Mesenteric fat pad (tissue), 1 donor: ENCODE measurements at regions not wholly inside any gene's neighbourhood (a gene's known extent, or its start where the extent isn't known, plus 50 kb on each side); places are given as distances from the start of the nearest gene placed in this dataset.
"Not testable (repeated sequence)": the region's sequence is repeated elsewhere in the genome, so short reads cannot be mapped to it uniquely, and the experiment has no call there.

Experiments
- DNase-seq: peaks from one replicate; pipeline ENCODE4 v3.0.0-alpha.2; 2020; ENCODE audit warnings: low spot score
- donor health status: DM: yes; HTN: yes; CAD: no.

DNA sequence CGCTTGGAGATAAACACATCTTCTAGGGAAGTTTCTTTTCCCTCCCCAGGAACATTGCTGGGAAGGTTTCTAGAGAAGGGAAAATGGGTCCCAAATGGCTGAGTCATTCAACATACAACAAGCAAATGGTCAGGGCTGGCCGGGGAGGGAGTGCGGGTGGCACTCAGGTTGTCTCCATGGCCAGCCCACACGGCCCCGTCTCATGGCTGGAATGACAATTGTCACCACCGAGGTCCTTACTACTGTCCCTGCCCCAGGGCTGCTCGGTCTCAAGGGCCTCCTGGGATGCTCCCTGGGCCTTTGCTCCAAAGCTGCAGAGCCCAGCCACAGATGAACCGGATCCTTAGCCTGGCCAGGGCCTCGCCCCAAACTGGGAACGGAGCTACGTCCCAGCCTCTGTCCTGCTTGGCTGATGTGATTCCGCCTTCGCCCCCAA, 121.9 kb downstream of the FGF18 start:
- DNase-seq: no peak

DNA sequence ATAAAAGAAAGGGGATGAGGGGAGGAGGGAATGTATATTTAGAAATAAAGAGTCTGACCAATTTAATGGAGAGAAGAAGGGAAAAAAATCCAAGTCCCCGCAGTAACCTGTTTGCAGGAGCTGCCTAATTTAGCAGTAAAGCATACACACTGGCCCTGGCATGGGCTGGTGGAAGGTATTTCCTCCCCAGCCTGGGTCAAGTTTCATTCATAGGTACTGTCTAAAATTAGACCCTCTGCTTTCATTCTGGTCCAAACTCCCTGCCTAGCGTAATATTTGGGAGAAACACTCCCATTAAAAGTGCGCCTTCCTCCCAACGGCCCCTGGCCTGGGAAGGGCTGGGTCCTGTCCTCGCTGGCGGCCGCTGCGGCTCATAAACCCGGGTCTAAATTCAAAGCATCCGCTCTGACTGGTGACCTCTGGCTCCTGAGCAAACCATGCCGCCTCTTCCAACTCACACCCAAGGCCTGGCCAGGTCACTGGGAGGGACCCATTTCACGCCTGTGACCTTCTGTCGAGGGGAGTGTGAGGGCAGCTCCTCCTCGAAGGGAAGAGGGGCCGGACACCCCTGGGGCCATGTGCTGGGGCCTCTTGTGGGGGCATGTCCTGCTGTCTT, 123.2 kb downstream of the FGF18 start:
- DNase-seq: no peak

DNA sequence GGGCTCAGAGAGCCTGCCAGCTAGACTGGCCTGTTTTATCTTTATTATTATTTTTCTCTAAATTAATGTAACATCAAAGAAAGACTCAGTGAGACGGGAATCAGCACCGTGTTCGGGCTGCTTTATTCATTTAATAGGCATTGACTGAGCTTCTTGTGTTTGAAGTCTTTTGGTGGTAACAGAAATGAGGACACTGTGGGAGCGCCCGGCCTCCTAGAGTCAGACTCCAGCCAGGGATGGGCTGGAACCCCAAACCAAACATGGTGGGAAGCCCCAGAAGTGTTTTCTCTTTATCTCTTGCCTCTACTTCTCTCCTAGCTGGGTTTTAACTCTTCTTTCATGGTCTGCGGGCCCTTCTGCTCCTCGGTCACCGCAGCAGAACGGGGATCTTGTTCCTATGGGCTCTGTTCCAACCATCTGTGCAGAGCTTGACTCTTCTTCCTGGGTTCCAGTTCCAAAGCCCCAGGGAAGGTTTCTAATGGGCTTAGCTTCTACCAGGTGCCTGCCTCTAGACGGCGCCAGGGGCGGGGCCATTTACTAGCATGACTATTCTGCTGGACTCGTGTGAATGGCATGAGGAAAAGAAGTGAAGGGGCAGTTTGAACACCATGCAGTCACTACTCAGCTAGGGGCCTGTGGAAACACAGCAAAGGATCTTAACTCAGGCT, 123.8 kb downstream of the FGF18 start:
- DNase-seq: no peak

DNA sequence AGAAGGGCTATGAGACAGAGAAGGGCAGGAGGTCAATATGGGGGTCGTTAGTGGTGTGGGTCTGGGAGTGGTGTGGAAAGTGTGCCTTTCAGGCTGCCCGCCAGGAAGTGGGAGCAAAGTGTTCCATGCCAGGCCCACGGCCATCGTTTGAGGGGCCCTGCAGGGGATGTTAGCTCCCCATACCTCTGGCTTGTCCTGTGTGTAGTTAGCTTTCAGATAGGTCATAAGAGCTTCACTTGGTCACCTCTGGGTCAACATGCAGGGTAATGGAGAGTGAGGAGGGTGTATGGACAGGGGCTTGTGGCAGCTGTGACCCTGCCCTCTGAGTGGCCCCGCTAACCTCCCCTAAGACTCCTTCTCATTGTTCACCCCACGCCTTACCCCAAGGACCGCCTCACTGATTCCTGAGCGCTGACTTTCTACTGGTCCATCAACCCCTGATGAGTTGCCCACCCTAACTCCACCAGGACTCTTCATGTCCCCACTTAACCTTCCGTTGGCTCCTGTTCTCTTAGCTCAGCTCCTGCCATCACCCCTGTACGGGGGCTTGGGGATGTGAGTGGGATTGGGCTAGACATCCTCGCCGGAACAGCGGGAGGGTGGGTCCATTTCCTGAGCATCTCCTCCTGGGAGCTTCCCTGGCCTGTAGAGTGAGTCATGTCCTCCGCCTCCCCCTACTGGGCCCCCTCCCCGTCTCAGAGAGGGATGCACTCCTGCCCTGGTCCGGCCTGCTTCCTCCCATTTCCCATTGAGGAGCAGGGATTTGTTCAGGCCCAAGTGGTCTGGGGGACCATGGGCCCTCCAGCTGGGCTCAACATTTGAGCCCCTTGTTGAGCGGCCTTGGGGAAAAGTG, 125.7 kb downstream of the FGF18 start:
- no peak for DNase-seq

DNA sequence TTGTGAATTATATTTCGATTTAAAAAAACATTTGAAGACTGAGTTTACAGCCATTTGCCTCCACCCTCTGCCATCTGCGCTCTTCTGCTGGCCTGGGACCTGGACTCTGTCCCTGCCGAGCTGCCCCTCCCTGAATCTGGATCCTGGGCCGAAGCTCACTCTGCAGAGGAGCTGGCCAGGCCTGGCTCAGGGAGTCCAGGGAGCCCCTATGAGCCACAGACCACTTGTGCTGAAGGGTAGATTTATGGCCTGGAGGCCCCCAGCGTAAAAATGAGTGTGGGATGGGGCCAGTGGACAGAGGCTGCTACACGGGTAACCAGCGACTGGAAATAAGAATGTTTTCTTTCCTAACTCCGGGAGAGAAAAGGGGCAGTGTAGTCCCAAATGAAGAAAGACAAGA, 129.8 kb downstream of the FGF18 start:
- no peak for DNase-seq

DNA sequence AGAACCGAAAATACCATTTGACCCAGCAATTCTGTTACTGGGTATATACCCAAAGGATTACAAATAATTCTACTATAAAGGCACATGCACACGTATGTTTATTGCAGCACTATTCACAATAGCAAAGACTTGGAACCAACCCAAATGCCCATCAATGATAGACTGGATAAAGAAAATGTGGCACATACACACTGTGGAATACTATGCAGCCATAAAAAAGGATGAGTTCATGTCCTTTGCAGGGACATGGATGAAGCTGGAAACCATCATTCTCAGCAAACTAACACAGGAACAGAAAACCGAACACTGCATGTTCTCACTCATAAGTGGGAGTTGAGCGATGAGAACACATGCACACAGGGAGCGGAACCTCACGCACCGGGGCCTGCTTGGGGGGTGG, 134.4 kb downstream of the FGF18 start:
- DNase-seq: not testable (repeated sequence)

DNA sequence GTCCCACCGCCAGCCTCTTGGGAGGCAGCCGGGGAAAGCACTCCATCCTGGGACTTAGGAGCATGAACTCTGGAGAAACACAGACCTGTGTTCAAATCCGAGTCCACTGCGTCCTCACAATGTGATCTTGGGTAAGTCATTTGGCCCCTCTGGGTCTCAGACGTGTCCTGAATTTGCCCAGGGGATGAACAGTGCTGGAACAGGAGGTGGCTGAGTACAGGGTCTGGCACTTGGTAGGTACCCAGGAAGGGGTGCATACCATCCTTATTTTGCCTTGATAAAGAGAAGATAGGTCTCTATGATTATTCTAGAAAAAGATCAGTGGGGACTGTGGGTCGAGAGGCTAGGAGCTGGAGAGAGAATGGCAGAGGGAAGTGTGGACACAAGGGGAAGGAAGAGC, 135.7 kb downstream of the FGF18 start:
- no peak for DNase-seq

DNA sequence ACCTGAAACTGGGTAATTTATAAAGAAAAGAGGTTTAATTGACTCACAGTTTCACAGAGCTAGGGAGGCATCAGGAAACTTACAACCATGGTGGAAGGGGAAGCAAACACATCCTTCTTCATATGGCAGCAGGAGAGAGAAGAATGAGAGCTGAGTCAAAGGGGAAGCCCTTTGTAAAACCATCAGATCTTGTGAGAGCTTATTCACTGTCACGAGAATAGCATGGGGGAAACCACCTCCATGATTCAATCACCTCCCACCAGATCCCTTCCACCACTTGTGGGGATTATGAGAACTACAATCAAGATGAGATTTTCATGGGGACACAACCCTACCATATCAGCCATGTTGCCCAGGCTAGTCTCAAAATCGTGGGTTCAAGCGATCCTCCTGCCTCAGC, 143.4 kb downstream of the FGF18 start:
- no peak for DNase-seq

DNA sequence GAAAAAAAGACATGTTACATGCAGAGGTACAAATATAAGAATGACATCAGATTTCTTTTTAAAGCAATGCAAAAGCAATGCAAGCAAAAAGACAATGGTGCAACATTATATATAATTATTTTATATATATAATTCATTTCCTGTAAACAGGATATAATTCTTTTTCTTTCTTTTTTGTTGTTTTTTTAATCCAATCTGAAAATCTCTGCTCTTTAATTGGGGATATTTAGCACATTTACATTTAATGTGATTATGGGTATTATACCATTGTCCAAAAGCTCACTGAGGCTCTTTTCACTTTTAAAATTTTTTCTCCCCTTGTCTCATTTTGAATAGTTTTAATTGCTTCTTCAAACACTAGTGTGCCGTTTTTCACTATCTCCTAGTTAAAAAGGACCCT, 148.9 kb downstream of the FGF18 start:
- no peak for DNase-seq

DNA sequence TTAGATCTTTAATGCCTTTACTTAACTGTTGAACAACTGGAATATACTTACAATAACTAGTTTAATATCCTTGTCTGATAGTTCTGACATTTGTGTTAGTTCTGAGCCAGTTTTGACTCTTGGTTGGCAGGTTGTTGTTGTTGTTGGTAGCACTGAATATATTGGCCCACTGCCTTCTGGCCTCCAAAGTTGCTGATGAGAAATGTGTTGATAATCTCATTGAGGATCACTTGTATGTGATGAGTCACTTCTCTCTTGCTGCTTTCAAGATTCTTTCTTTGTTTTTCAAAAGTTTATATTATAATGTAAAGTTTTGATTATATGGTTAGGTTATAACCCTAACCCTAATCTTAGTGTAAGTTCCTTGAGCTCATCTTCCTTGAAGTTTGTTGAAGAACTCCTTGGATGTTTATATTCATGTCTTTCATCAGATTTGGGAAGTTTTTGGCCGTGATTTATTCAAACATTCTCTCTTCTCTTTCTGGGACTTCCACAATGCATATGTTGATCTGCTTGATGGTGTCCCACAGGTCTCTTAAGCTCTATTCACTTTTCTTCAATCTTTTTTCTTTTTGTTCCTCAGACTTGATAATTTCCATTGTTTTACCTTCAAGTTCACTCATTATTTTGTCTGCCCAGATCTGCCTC, 149.7 kb downstream of the FGF18 start:
- no peak for DNase-seq

DNA sequence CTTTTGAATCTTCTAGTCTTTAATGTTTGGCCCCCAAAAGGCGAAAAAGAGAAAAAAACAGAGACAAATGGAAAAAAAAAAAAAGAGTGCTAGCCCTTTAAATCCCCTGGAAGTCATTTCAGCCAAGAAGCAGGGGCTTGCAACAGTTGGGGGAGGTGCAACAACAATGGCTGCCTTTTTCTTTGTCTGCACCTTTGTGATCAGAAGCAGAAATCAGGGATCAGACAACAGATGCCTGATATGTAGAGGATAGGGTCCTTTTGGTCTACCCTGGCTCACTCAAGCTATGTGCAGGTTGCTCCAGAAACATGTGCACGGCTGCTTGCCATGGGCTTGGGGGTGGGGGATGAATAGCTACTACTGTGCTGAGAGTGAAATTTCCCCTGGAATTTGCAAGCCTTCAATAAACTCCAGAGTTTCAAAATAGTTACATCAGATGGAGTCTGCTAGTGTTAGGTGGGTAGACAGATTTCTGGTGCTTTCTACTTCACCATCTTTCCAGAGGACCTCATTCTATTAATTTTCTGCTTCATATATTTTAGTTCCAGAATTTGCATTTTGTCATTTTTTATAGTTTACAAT, 150.9 kb downstream of the FGF18 start:
- DNase-seq: no peak

DNA sequence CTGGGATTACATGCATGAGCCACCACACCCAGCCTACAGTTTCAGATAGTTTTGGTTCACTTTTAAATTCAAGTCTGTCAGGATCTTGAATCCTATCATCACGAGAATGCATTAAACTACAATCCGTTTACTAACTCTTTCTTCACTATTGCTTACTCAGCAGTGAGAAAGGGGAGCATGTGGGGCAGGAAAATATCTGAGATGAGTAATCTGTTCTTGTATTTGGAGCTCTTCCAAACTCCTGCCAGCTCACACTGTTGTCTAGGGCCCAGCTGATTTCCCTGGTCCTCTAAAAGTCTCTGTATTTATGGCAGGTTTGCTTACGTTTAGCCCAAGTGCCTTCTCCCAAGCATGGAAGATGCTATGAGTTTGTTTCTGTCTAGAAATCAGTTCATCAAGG, 152.2 kb downstream of the FGF18 start:
- DNase-seq: no peak

DNA sequence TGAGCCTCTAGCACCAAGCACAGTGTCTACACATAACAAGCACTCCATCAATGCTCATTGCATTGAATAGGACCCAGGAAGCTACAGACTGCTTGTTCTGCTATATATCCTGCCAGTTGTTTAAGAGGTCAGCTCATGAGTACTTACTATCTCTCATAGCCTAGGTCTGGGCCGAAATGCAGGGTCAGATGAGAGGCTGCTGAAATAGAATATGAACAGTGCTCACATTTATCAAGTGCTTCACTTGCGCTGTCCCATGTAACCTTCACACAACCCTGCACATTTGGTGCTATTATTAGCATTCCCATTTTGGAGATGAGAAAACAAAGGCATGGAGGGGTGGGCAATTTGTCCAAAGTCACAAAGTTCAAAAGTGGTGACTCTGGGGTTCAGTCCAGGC, 153.6 kb downstream of the FGF18 start:
- no peak for DNase-seq

DNA sequence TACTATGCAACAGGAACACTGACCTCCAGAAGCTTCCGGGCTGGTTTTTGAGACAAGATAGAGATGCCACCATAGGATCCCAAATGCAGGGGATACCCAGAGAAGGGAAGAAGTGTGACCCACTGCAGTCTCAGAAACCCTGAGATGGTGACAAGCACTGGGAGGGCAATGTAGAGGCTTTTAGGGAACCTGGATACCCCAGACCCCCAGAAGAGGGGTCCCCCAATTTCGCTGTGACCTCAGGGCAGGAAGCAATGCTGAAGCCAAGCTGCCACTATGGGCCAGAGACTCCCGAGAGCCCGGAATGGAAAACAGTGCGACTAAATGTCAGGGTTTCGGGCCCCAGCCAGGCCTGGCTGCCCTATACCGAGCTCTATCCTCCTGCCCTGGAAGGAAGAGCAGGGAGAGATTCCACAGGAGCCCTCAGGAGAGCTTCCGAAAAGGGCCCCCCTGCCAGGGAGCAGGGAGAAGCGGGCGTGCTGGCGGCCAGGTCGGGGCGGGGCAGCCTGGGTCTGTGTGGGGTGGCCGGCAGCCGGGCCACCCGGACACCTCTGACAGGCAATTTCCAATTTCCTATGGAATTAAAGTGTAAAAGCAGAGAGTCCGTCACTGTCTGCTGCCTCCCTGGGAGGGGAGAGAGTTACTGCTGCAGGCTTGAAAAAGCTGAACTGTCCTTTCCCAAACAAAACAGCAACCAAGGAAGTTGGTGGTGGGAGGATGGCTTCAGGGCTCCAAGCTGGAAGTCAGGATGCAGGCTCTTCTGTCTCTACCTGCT, 154.2 kb downstream of the FGF18 start:
- no peak for DNase-seq

DNA sequence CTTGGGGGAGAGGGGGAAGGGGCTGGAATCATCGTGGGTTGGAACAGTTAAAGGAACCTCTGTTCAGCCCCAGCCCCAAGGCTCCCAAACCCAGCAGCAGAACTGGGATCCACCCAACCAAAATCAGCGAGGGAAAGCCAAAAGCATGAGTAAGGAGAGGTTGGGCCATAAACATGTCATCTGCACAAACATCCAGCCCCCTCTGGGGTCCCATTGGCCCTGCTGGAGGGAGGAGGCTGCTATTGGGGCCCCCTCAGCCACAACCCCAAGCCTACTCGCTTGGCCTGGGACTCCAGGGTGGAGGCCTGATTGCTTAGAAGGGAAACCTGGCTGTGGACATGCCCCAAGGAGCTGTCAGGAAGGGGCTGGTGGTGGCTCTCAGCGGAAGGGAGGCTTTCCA, 154.9 kb downstream of the FGF18 start:
- no peak for DNase-seq

DNA sequence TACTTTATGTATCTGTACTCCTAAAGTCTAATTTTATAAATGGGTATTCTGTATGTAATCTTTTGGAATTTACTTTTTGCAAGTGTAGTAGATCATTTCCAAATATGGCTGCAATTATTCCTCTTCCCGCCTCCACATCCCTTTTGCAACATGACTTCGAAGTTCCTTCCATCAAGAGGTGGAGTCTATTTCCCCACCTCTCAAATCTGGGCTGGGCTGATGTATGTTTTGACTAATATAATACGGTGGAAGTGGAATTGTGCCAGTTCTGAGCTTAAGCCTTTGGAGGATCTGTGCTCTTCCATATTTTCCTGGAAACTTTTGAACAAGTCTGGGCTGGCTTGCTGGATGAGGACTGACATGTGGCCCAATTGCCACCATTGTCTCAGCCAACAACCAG, 155.9 kb downstream of the FGF18 start:
- DNase-seq: no peak

DNA sequence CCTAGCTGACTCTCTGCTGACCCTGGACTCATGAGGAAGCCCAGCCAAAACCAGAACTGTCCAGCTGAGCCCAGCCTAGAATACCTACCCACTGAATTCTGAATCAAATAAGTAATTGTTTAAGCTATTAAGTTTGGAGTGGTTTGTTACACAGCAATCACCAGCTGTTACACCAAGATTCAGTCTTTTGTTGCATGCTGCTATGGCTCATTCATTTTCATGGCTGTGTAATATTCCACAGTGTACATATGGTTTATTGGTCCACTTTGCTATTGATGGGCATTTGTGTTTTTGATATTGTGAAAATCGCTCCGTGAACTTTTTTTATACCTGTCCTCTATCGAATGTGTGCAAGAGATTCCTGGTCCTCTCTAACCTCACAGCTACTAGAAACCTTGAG, 156.4 kb downstream of the FGF18 start:
- DNase-seq: no peak

DNA sequence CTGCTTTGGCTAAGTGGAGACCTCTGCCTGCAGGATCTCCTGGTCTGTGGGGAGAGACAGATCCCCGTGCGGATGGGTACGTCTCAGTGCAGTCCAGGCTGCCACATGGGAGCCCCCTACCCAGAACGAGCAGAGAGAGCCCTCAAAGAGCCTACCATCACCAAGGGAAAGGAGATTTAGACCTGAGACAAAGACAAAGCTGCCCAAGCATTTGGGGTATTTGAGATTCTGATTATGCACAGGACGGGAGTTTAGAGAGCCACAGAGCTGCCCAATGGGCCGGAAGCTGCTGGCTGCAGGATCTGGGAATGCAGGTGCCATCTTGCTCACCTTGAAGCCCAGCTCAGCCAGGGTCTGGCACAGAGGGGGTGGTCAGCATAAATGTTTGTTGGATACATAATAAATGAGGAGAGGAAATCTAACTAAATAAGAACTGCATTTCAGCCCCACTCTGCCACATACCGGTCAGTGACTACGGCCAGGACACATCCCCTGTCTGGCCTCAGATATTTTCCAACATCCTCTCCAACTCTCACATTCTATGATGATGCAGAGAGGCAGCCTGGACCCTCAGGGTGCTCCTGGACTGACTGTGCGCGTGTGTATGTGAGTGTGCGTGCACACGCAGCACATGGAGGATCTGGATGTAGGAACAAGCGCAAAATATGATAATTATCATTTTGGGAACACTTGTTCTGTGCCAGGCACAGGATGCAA, 157.8 kb downstream of the FGF18 start:
- DNase-seq: no peak

DNA sequence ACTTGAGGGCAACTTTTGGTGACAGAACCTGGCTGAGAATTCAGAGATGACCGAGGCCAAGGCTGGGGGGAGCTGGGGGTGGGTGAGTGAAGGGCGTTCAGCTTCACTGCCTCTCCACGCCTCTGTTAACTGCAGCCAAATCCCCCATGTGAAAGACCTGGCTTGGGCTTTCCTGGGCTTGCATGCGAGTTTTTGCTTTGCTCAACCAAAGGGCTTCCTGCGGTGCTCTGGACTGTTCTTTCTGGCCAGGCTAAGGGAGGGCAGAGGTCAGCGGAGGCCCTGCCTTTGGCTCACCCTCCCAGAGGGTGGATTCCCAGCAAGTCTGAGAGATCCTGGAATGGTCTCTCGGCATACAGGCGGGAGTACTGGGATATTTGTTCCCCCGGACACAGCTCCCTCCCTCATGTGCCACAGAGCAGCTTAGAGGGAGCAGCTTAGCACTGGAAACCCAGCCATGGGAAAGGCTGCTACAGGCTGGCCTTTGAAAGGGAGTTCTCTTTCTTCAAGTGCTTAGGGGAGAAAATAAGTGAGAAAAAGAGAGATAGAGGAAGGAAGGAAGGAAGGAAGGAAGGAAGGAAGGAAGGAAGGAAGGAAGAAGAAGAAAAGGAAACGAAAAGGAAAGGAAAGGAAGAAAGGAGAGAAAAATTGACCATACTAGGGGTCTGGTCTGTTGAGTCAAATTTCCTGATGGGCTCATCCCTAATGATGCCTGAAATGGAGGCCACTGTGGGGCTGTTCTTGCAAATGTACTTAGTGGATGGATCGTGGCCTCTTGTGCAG, 158.8 kb downstream of the FGF18 start:
- no peak for DNase-seq
